Smooth muscle cell (in vitro differentiated cells): ENCODE measurements at regions not wholly inside any gene's neighbourhood (a gene's known extent, or its start where the extent isn't known, plus 50 kb on each side); places are given as distances from the start of the nearest gene placed in this dataset.

ENCODE experiments used
- DNase-seq: peaks from one replicate; lab custom pipeline; 2025; ENCODE audit not compliant: unreplicated experiment; lab: John Stamatoyannopoulos, UW
- H2AFZ ChIP-seq: fragments of 200-600 bp; sonication (generic); 2 replicates; pipeline ENCODE4 v1.6.0; 2016; ENCODE audit warnings: antibody characterized with exemption, low read depth, mild to moderate bottlenecking
- H3F3A ChIP-seq: fragments of 200-600 bp; sonication (generic); 2 replicates; pipeline ENCODE4 v1.6.0; 2017; ENCODE audit warnings: antibody characterized with exemption, low read depth
- H3K27ac ChIP-seq: fragments of 200-600 bp; sonication (generic); 2 replicates; pipeline ENCODE4 v1.5.1; 2016; ENCODE audit warnings: low read depth, mild to moderate bottlenecking
- H3K27me3 ChIP-seq: fragments of 200-600 bp; sonication (generic); 2 replicates; pipeline ENCODE4 v1.6.1; 2016; ENCODE audit warnings: low read depth, mild to moderate bottlenecking
- H3K36me3 ChIP-seq: fragments of 200-600 bp; sonication (generic); 2 replicates; pipeline ENCODE4 v1.5.1; 2016; ENCODE audit warnings: low read depth
- H3K4me1 ChIP-seq: fragments of 200-600 bp; sonication (generic); 2 replicates; pipeline ENCODE4 v1.5.1; 2016; ENCODE audit warnings: low read depth
- H3K4me2 ChIP-seq: fragments of 200-600 bp; sonication (generic); 2 replicates; pipeline ENCODE4 v1.6.0; 2016; ENCODE audit warnings: mild to moderate bottlenecking
- H3K4me3 ChIP-seq: fragments of 200-600 bp; sonication (generic); 2 replicates; pipeline ENCODE4 v1.5.1; 2016; ENCODE audit warnings: mild to moderate bottlenecking
- H3K79me2 ChIP-seq: fragments of 200-600 bp; sonication (generic); 2 replicates; pipeline ENCODE4 v1.6.0; 2016; ENCODE audit warnings: low read depth, mild to moderate bottlenecking
- H3K9ac ChIP-seq: fragments of 200-600 bp; sonication (generic); 2 replicates; pipeline ENCODE4 v1.6.0; 2016; ENCODE audit warnings: low read depth
- H3K9me3 ChIP-seq: fragments of 200-600 bp; sonication (generic); replicated peaks from 2 replicates; pipeline ENCODE4 v1.5.1; 2016; ENCODE audit warnings: low read depth
- H4K20me1 ChIP-seq: fragments of 200-600 bp; sonication (generic); 2 replicates; pipeline ENCODE4 v1.6.0; 2016; ENCODE audit warnings: low read depth
- WGBS: methylation state at CpG from one replicate; pipeline ENCODE4 v1.1.7; 2016; ENCODE audit warnings: low lambda C conversion rate; 5-methylcytosine and 5-hydroxymethylcytosine counted together
- TF ChIP-seq, protein P1 (sequence below): fragments of 200-600 bp; sonication (generic); IDR thresholded peaks from 2 replicates; pipeline ENCODE4 v1.5.1; 2017; ENCODE audit warnings: borderline replicate concordance, mild to moderate bottlenecking, antibody characterized with exemption; ENCODE audit not compliant: insufficient read depth, poor library complexity, severe bottlenecking

GRCh38 chr5:89484962-89485361 is 602.0 kb upstream of the MEF2C start:
- no peak for DNase-seq
- Histone ChIP-seq H4K20me1 (no peaks in the 10 kb centered on the region), H3K4me3 (no peak overlapping the region), H3K27ac (no peak overlapping the region), H3K36me3 (no peaks in the 10 kb centered on the region), H3K4me1 (no peaks in the 10 kb centered on the region), H3K9me3 (no peaks in the 10 kb centered on the region), H3K4me2 (no peak overlapping the region), H3K9ac (no peak overlapping the region), H3F3A (no peaks in the 10 kb centered on the region), H3K27me3 (no peaks in the 10 kb centered on the region), H2AFZ (no peak overlapping the region), H3K79me2 (no peaks in the 10 kb centered on the region)
- TF ChIP-seq, protein P1, sequence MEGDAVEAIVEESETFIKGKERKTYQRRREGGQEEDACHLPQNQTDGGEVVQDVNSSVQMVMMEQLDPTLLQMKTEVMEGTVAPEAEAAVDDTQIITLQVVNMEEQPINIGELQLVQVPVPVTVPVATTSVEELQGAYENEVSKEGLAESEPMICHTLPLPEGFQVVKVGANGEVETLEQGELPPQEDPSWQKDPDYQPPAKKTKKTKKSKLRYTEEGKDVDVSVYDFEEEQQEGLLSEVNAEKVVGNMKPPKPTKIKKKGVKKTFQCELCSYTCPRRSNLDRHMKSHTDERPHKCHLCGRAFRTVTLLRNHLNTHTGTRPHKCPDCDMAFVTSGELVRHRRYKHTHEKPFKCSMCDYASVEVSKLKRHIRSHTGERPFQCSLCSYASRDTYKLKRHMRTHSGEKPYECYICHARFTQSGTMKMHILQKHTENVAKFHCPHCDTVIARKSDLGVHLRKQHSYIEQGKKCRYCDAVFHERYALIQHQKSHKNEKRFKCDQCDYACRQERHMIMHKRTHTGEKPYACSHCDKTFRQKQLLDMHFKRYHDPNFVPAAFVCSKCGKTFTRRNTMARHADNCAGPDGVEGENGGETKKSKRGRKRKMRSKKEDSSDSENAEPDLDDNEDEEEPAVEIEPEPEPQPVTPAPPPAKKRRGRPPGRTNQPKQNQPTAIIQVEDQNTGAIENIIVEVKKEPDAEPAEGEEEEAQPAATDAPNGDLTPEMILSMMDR: no peak
- WGBS: 94% methylated on average over 1 of the region's 1 CpG

DNA sequence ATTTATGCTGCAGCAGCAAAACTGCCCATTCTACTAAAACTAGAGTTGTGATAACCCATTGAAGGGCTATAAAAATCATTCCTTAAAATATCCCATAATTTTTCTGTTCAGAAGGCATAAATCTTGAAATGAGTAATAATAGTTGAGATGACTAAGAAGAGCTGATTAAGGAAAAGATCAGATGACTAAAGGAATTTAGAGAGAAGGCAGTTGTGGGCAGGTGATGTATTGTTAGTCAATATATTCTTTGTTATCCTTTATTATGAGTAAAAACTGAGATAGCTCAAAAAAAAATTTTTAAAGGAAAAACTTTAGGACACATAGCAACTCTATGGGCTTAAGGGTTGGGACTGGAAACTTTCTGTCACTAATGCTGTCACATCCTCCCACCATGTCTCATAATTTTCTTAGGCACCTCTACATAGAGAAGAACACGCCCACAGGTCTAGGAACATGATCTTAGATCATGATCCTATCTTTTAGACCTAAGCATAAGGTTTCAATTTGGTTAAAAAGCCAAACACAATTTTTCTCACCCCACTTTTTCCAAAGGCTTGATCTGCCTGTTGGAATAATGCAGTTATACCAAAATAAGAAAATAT is 597.5 kb upstream of the MEF2C start:
- no peaks in the 10 kb centered on the region for H3K27me3 ChIP-seq
- H3K9ac ChIP-seq: no peak overlapping the region
- WGBS: 70% methylated on average over 1 of the region's 1 CpG
- no peaks in the 10 kb centered on the region for H3K4me1 ChIP-seq
- no peaks in the 10 kb centered on the region for H3K9me3 ChIP-seq
- H3K79me2 ChIP-seq: no peaks in the 10 kb centered on the region
- H3K4me2 ChIP-seq: no peak overlapping the region
- H2AFZ ChIP-seq: no peak overlapping the region
- TF ChIP-seq, protein P1: no peak
- H3F3A ChIP-seq: no peaks in the 10 kb centered on the region
- H3K4me3 ChIP-seq: no peak overlapping the region
- no peaks in the 10 kb centered on the region for H3K36me3 ChIP-seq
- H4K20me1 ChIP-seq: no peaks in the 10 kb centered on the region
- no peak for DNase-seq
- no peak overlapping the region for H3K27ac ChIP-seq

GRCh38 chr5:89478851-89479250 is 595.9 kb upstream of the MEF2C start:
- no peak overlapping the region for H3K4me3 ChIP-seq
- peak overlapping the region; percentile 12 for H3K4me2 ChIP-seq
- H3K79me2 ChIP-seq: no peaks in the 10 kb centered on the region
- no peaks in the 10 kb centered on the region for H3K36me3 ChIP-seq
- no peak overlapping the region for H2AFZ ChIP-seq
- 97% methylated on average over 1 of the region's 1 CpG for WGBS
- no peaks in the 10 kb centered on the region for H3K4me1 ChIP-seq
- H3K9ac ChIP-seq: no peak overlapping the region
- no peaks in the 10 kb centered on the region for H3K27me3 ChIP-seq
- H3F3A ChIP-seq: no peaks in the 10 kb centered on the region
- no peak overlapping the region for H3K27ac ChIP-seq
- TF ChIP-seq, protein P1: no peak
- H3K9me3 ChIP-seq: no peaks in the 10 kb centered on the region
- no peaks in the 10 kb centered on the region for H4K20me1 ChIP-seq
- no peak for DNase-seq

DNA sequence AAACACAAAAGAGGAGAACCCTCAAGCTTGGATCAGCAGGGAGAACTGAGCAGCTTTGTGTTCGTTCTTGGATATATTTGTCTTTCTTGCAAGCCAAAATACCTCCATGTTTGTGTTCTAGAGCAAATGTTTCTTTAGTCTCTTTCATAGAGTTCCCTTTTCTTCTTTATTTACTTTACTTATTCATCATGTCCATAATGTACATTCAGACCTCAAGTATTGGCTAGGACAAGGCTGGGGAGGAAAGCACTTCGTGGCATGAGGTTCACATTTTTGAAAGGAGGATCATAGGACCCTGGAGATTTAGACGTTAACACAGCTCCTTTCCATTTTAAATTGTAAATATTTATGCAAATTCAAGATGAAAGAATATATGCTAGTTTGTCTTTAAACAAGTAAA is 590.2 kb upstream of the MEF2C start:
- no peak overlapping the region for H2AFZ ChIP-seq
- 65% methylated on average over 3 of the region's 3 CpGs for WGBS
- no peaks in the 10 kb centered on the region for H4K20me1 ChIP-seq
- no peaks in the 10 kb centered on the region for H3K36me3 ChIP-seq
- no peaks in the 10 kb centered on the region for H3K79me2 ChIP-seq
- H3K9me3 ChIP-seq: no peaks in the 10 kb centered on the region
- no peaks in the 10 kb centered on the region for H3K27me3 ChIP-seq
- no peak overlapping the region for H3K9ac ChIP-seq
- H3K4me1 ChIP-seq: no peaks in the 10 kb centered on the region
- no peak for DNase-seq
- no peak overlapping the region for H3K4me3 ChIP-seq
- TF ChIP-seq, protein P1: no peak
- H3K27ac ChIP-seq: no peak overlapping the region
- H3K4me2 ChIP-seq: peak overlapping the region; percentile 10
- no peaks in the 10 kb centered on the region for H3F3A ChIP-seq
